ENCODE measurements at regions not wholly inside any gene's neighbourhood (a gene's known extent, or its start where the extent isn't known, plus 50 kb on each side); places are given as distances from the start of the nearest gene placed in this dataset.

DNA sequence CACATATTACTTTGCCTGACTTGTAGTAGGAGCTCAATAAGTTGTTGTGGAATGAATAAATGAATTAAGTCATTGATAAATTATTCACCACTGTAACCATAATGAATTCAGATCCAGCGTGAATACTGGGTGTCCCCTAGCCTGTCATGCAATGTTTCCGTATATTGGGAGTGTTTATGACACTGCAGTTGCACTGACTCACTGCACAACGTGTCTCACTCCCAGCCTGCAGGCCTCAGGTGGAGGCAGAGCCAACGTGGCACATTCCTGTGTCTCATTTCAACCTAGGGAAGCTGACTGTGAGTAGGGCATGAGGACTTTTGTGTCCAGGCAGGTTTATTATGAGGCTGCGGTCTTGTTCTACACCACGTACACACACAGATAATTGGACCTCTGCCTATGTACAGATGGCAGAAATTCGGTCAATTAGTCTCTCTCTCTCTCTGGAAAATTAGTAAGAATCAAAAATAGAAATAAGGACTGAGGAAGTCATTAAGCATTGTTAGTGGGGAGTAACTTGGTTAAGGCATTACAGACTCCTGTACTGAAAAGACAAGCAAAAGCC lies 299.1 kb upstream of the IGFBP3 start:
- Mint-ChIP-seq H3K9me3 (peaks cover 5% of the 10 kb centered on the region), H3K4me3 (no peak overlapping the region), H3K27me3 (no peaks in the 10 kb centered on the region), H3K27ac (no peak overlapping the region), H3K36me3 (no peaks in the 10 kb centered on the region), H3K4me1 (no peaks in the 10 kb centered on the region)
- DNase-seq (ENCODE audit: low spot score in 2 of 2): no peak
- no peak for ATAC-seq (ENCODE audit: low read depth)

DNA sequence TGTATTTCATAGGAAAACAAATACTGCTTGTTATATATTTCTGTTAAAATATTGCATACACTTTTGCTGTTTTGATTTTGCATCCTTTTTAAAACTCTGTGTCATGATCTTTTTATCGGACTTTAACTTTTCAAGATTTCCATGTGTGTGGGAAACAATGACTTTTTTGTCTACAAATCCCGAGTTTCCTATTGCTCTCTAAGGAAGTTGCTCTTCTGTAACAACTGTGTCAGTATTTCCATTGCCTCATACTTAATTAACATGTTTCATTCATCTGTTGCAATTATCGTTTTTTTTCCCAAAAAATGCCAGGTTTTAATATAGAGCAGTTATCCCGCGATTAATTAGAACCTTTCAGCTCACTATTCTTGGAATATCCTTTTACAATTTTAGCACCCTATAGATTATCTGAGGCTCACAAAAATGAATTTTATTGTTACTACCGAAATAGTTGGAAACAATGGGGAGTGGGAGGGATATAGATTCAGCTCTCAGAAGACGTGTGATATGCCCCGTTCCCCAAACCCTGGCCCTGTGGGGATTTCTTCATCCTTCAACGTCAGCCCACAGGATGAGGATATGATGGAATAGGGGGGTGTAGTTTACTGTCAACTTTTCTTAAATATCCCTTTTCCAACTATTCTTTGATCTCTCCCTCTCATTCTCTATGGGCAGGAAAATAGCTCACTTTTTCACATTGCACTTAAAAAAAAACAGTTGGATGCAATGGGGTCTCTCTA lies 297.6 kb upstream of the IGFBP3 start:
- peaks cover 2% of the 10 kb centered on the region for H3K27me3 Mint-ChIP-seq
- H3K9me3 Mint-ChIP-seq: peaks cover 5% of the 10 kb centered on the region
- H3K36me3 Mint-ChIP-seq: no peaks in the 10 kb centered on the region
- DNase-seq (ENCODE audit: low spot score in 2 of 2) (no peak), ATAC-seq (ENCODE audit: low read depth) (no peak)
- H3K27ac Mint-ChIP-seq: no peak overlapping the region
- H3K4me1 Mint-ChIP-seq: no peaks in the 10 kb centered on the region
- no peak overlapping the region for H3K4me3 Mint-ChIP-seq

DNA sequence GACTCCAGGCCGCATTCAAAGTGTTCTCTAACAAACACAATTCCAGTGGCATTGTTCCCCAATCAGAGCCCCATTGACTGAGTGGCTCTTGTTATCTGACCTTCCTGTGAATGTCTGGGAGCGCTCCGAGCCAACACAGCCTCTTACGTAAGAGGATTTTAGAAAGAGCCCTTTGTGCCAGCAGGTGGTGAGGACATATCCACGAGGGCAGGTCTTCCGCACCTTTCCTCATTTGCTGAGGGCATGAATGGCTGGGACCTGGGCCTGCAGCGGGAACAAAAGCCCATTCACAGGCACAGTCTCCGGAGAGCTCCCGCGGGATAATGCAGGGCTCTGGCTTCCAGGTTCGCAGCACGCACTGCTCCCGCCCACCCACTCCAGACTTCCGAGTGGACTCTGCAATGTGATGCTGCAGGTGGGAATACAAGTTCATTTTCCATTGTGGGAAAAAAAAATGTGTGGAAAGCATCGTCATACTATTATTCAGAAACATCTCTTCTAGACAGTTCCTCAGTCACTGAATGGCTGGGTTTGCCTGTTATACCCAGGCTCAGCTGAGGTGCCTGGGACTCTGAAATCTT lies 295.0 kb upstream of the IGFBP3 start:
- Mint-ChIP-seq H3K36me3 (no peaks in the 10 kb centered on the region), H3K4me3 (no peak overlapping the region), H3K27ac (no peak overlapping the region), H3K27me3 (peaks cover 2% of the 10 kb centered on the region), H3K9me3 (peaks cover 5% of the 10 kb centered on the region), H3K4me1 (no peaks in the 10 kb centered on the region)
- ATAC-seq (ENCODE audit: low read depth) (no peak), DNase-seq (ENCODE audit: low spot score in 2 of 2) (no peak)

DNA sequence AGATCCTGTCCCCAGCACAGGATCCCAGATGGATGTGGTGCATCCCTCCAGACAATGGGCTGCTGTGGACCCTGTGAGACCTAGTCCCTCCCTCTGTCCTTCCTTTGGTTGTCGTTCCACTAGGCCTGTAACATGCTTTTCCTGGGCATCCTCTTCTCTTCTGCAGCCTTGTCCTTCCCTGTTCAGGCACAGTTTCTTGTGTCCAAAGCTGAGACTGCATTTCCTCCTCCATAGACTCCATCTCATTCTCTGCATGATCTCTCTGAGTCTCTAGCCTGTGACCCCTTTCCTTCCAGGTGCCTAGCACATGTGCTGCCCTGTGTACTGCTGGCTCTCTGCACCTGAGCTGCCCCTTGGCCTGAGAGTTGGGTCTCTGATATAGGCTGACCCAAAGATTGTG lies 293.5 kb upstream of the IGFBP3 start:
- Mint-ChIP-seq H3K36me3 (no peaks in the 10 kb centered on the region), H3K4me1 (no peaks in the 10 kb centered on the region), H3K27me3 (peaks cover 2% of the 10 kb centered on the region), H3K27ac (no peak overlapping the region), H3K4me3 (no peak overlapping the region), H3K9me3 (peaks cover 5% of the 10 kb centered on the region)
- DNase-seq (ENCODE audit: low spot score in 2 of 2) (no peak), ATAC-seq (ENCODE audit: low read depth) (no peak)

DNA sequence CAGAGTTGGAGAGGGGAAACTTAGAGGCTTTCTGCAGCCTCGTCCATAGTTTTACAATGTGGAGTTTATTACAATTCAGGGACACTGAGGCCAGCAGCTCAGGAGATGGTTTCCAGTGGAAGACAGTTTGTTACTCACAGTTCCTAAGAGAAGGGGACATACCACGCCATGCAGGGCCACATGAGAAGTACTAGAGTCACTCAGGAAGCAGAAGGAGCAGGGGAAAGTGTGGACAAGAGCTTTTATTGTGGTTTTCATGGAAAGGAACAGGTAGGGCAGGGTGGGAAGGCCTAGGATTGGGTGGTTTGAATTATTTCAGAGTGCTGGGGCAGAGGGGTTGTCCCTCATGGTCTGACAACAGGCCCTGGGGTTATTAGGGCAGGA lies 292.1 kb upstream of the IGFBP3 start:
- Mint-ChIP-seq H3K4me1 (no peaks in the 10 kb centered on the region), H3K27ac (no peak overlapping the region), H3K36me3 (no peaks in the 10 kb centered on the region), H3K9me3 (peaks cover 5% of the 10 kb centered on the region), H3K27me3 (peaks cover 2% of the 10 kb centered on the region), H3K4me3 (no peak overlapping the region)
- DNase-seq (ENCODE audit: low spot score in 2 of 2) (no peak), ATAC-seq (ENCODE audit: low read depth) (no peak)

DNA sequence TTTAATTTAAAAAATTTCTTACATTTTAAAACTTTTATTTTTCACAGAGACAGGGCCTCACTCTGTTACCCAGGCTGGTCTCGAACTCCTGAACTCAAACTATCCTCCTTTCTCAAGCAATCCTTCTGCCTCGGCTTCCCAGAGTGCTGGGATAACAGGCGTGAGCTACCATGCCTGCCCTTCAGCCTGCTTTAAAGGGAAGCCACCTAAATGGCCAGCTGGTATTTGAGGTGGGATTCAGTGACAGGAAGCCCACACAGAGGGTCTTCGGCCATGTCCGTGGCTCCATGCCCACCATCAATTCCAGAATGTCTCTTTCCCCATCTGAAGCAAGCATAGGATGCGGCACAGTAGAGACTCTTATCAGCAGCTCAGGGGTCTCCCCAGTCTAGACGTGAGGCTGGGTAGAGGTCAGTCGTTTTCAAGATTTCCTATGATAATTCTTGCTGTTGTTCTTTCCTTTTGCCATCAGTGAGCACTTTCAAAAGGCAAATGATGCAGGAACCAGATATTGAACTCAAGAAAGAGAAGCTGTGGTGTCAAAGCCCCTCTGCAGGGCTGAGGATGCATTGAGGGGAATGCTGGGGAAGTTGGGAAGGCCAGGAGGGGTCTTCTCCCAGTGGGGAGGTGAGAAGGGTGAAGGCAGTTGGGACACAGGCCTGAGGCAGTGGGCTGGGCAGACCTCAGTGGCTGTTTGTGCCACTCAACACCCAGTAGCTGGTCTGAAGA lies 291.5 kb upstream of the IGFBP3 start:
- H3K4me3 Mint-ChIP-seq: no peak overlapping the region
- peaks cover 5% of the 10 kb centered on the region for H3K9me3 Mint-ChIP-seq
- no peak overlapping the region for H3K27ac Mint-ChIP-seq
- H3K36me3 Mint-ChIP-seq: no peaks in the 10 kb centered on the region
- no peaks in the 10 kb centered on the region for H3K4me1 Mint-ChIP-seq
- DNase-seq (ENCODE audit: low spot score in 2 of 2) (no peak), ATAC-seq (ENCODE audit: low read depth) (no peak)
- H3K27me3 Mint-ChIP-seq: peaks cover 2% of the 10 kb centered on the region

DNA sequence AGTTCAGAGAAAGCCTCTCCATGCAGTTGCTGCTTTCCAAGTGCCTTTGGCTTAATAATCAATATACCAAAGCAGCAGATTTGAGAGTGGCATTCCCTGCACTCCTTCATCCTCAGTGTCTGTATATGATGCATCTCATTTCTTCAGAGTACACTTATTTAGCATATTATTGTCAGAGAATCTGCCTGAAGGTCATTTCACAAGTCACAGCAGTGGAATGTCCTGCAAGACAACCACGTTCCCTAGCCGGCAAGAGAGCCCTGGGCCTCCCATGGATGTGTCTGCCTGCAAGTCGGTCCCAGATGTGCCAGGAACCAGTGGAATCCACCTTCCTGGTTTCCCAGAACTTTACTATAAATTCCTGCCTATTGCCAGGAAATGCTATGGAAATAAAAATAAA lies 289.4 kb upstream of the IGFBP3 start:
- DNase-seq (ENCODE audit: low spot score in 2 of 2) (no peak), ATAC-seq (ENCODE audit: low read depth) (no peak)
- no peak overlapping the region for H3K4me3 Mint-ChIP-seq
- H3K9me3 Mint-ChIP-seq: peaks cover 4% of the 10 kb centered on the region
- H3K4me1 Mint-ChIP-seq: no peaks in the 10 kb centered on the region
- H3K36me3 Mint-ChIP-seq: no peaks in the 10 kb centered on the region
- no peak overlapping the region for H3K27ac Mint-ChIP-seq
- H3K27me3 Mint-ChIP-seq: peaks cover 2% of the 10 kb centered on the region

DNA sequence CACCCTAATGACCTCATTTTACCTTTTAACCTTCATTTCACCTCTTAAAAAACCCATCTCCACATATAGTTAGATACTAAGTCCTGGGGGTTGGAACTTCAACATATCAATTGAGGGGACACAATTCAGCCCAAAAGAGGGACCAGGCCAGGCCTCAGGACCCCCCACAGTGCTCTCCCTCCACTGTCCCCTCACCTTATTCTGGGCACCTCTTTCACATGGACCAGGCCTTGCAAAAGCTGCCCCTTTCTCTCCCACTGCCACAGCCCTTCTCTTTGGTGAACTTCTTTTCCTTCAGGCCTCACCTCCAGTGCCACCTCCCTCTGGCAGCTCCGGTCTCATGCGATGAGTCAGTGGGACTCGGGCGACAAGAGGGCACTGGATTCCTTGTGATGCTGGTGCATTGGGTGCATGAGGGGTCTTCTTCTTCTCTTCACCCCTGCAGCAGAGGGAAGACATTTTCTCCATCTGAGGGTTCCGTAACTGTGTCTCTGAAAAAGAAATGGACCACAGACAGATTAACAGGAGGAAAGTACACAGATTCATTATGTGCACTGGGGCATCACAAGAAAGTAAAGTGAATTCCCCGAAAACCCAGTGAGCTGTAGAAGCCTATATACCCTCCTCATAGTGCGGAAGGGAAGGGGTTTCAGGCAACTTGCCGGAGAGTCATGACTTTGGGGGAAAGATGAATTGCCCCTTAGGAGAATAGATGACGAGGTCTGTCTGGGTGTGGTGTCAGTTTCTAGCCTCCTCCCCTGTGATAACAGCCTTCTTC lies 288.7 kb upstream of the IGFBP3 start:
- DNase-seq (ENCODE audit: low spot score in 2 of 2): no peak
- no peak for ATAC-seq (ENCODE audit: low read depth)
- Mint-ChIP-seq H3K9me3 (peaks cover 2% of the 10 kb centered on the region), H3K4me3 (no peak overlapping the region), H3K27ac (no peak overlapping the region), H3K4me1 (no peaks in the 10 kb centered on the region), H3K36me3 (no peaks in the 10 kb centered on the region), H3K27me3 (peaks cover 2% of the 10 kb centered on the region)

DNA sequence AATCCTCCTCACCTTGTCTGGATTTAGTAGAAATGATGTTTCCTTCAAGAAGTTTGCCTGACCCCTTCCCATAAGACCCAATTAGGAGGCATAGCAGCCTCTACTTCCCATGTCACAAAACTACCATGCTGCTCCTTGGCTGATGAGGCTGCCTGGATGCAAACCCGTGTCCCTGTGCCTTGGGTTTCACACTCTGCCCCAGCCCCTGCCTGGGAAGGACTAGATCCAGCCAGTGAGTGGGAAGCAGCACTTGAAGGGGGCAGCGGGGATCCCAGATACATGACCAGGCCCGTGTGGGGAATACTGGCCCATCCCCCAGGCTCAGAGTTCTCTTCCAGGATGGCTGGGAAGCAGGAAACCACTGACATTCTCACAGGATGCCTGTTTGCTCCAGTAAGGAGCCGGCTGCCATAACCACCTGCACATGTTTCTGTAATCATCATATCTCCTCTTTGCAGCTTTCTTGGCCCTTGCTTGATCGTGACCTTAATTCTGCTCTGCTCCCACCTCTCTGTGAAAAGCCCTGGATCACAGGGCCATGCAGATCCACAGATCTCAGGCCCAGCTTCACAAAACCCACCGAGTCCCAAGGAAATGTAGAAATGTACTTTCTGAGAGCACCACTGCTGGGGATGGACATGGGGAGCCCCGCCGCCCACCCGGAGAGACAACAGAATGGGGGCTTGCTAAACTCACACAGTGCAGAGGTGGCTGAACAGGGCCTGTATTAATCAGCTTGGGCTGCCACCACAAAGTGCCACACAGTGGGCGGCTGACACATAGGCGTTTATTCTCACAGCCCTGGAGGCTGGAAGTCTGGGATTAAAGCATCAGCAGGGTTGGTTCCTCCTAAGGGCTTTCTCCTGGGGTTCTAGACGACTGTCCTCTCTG lies 287.8 kb upstream of the IGFBP3 start:
- H3K9me3 Mint-ChIP-seq: peaks cover 2% of the 10 kb centered on the region

DNA sequence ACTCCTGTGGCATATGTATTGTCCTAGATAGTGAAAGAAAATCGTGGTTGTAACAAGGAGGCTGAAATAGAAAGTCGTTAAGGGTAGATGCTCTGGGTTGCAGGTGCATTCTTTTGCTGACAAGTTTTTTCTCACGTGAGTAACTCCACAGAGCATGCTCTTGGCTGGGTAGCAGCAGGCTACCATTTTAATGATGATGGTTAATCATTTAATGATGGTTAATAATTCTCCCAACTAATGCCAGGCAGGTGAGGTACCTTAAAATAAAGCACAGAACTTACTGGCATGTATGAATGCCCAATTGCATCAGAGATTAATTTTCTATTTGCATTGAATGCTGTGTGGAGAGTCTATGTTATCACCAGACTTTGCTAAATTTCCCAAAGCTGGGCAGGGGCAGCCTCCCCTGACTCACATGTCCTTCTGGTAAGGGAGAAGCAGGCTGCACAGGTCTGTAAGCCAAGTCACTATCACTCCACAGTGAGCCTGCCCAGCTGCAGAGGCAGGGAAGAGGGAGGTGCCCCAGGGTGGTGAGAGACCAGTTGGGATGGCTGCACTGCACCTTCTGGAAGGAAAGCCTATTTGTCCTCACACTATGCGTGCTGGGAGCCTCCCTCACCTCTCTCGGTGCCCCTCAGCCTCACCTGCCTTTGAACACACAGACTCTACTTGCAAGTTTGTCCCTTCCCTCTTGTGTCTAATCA lies 287.0 kb upstream of the IGFBP3 start:
- ATAC-seq (ENCODE audit: low read depth) (no peak), DNase-seq (ENCODE audit: low spot score in 2 of 2) (no peak)
- Mint-ChIP-seq H3K4me1 (no peaks in the 10 kb centered on the region), H3K27ac (no peak overlapping the region), H3K36me3 (no peaks in the 10 kb centered on the region), H3K27me3 (peaks cover 2% of the 10 kb centered on the region), H3K9me3 (peaks cover 2% of the 10 kb centered on the region), H3K4me3 (no peak overlapping the region)

More for the DNA sequence above, 287.8 kb upstream of the IGFBP3 start:
- no peak for DNase-seq (ENCODE audit: low spot score in 2 of 2)
- no peak for ATAC-seq (ENCODE audit: low read depth)
- peaks cover under 1% of the 10 kb centered on the region for H3K27me3 Mint-ChIP-seq
- H3K4me3 Mint-ChIP-seq: no peak overlapping the region
- no peaks in the 10 kb centered on the region for H3K36me3 Mint-ChIP-seq
- H3K4me1 Mint-ChIP-seq: no peaks in the 10 kb centered on the region
- H3K27ac Mint-ChIP-seq: no peak overlapping the region

DNA sequence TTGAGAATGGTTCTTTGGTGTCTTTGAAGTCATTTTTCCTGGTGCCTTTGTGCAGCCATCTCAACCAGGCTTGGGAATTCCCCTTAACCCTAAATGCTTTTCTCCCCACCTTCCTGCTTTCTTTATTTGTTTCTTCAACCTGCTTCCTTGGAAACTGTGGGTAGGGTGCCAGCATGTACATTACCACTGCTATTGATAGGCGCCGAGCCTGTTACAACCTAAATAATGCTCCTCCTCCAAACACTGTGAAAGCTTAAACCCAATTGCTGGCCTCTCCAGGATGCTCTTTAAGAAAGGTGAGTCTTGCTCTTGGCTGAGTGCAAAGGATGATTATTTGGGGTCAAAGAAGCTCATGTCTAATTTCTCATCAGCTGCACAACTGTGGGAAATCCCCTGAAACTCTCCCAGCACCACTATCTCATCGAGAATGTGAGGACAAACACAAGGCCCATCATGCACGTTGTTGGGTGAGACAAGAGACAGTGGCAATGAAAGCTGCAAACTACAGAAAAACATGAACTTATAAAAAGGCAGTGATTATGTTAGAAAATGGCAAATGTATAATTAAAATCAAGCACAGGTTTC lies 285.5 kb upstream of the IGFBP3 start:
- Mint-ChIP-seq H3K4me3 (no peak overlapping the region), H3K27me3 (peaks cover 2% of the 10 kb centered on the region), H3K36me3 (no peaks in the 10 kb centered on the region), H3K4me1 (no peaks in the 10 kb centered on the region), H3K9me3 (no peaks in the 10 kb centered on the region), H3K27ac (no peak overlapping the region)
- ATAC-seq (ENCODE audit: low read depth) (no peak), DNase-seq (ENCODE audit: low spot score in 2 of 2) (no peak)

DNA sequence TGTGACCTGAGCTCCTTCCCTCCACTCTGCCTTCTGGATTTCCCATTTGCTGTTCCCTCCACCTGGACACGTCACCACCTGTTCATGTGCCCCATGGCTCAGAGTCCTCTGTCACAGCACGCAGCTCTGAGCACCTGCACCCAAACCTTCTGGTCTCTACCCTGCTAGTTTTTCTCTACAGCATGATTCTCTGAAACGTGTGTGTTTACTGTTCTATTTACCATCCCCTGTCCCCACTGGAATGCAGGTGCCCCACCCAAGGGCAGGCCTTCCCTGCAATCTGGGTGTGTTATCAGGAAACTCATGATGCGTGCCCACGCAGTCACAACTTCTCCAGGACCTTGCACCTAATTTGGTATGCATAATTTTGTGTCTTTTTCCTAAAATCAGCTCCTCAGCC lies 284.4 kb upstream of the IGFBP3 start:
- peaks cover 2% of the 10 kb centered on the region for H3K27me3 Mint-ChIP-seq
- no peaks in the 10 kb centered on the region for H3K36me3 Mint-ChIP-seq
- H3K4me3 Mint-ChIP-seq: no peak overlapping the region
- DNase-seq (ENCODE audit: low spot score in 2 of 2): no peak
- no peak overlapping the region for H3K27ac Mint-ChIP-seq
- ATAC-seq (ENCODE audit: low read depth): no peak
- no peaks in the 10 kb centered on the region for H3K4me1 Mint-ChIP-seq
- H3K9me3 Mint-ChIP-seq: no peaks in the 10 kb centered on the region

Measured in memory B cell (primary cell).